ENCODE measurements at regions not wholly inside any gene's neighbourhood (a gene's known extent, or its start where the extent isn't known, plus 50 kb on each side); places are given as distances from the start of the nearest gene placed in this dataset.

DNA sequence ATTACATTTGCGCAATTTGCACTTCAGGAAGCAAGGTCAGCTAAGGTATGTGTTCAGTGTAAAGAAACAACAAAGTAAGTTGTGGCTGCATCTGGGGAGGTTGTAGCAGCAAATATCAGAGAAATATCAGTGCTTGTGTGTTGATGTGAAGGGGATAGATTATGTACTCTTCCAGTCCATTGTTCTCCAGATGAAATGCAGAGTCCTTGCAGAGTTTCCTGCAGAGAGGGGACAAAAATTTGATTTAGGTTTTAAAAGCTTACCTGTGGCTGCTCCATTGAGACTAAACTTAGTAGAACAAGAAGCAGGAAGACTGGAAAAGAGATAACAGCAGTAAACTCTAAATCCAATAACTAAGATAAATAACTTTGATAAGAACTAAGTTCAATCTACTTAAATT, 952.2 kb downstream of the CDH18 start:
- 35% methylated on average over 1 of the region's 1 CpG for WGBS (ENCODE audit: low lambda C conversion rate, missing lambda C conversion rate)
- Histone ChIP-seq H3K4me2 (no peak overlapping the region), H3K36me3 (replicated peaks; ENCODE audit: insufficient read depth, low read depth) (no peaks in the 10 kb centered on the region)

DNA sequence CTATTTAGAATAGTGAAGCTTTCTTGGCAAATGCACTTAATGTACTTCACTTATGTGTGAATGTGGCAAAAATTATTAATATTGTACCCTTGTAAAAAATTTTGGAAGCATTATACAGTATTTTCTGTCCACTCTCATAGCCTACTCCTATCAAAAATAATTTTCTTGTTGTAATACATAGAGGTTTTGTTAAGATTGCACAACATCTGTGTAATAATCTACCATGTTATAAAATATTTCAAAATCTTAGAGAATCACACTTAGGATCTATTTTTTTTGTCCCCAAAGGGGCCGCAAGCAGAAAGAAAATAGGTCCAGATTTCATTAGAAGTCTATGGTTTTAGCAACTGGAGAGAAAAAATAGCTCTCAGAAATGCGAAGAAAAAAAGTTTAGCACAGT, 945.9 kb downstream of the CDH18 start:
- no peaks in the 10 kb centered on the region for H4K20me1 ChIP-seq (ENCODE audit: insufficient read depth, poor library complexity, severe bottlenecking)
- no peak for TF ChIP-seq EZH2 (IDR thresholded peaks at IDR 0.05; ENCODE audit: borderline replicate concordance)
- TF ChIP-seq, protein P1, sequence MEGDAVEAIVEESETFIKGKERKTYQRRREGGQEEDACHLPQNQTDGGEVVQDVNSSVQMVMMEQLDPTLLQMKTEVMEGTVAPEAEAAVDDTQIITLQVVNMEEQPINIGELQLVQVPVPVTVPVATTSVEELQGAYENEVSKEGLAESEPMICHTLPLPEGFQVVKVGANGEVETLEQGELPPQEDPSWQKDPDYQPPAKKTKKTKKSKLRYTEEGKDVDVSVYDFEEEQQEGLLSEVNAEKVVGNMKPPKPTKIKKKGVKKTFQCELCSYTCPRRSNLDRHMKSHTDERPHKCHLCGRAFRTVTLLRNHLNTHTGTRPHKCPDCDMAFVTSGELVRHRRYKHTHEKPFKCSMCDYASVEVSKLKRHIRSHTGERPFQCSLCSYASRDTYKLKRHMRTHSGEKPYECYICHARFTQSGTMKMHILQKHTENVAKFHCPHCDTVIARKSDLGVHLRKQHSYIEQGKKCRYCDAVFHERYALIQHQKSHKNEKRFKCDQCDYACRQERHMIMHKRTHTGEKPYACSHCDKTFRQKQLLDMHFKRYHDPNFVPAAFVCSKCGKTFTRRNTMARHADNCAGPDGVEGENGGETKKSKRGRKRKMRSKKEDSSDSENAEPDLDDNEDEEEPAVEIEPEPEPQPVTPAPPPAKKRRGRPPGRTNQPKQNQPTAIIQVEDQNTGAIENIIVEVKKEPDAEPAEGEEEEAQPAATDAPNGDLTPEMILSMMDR (IDR thresholded peaks at IDR 0.05; ENCODE audit: poor library complexity) = no peak
- TF ChIP-seq EZH2phosphoT487 (IDR thresholded peaks at IDR 0.05; ENCODE audit: low read depth, severe bottlenecking, unreplicated experiment) = no peak
- no peak overlapping the region for H3K27ac ChIP-seq
- no peaks in the 10 kb centered on the region for H3K79me2 ChIP-seq
- 93% methylated on average over 2 of the region's 2 CpGs for WGBS (ENCODE audit: low lambda C conversion rate, missing lambda C conversion rate)
- H3K9me3 ChIP-seq (ENCODE audit: low read depth) = no peaks in the 10 kb centered on the region
- no peak overlapping the region for H3K4me3 ChIP-seq
- H3K9me2 ChIP-seq (replicated peaks; ENCODE audit: insufficient read depth) = no peaks in the 10 kb centered on the region
- no peaks in the 10 kb centered on the region for H3K27me3 ChIP-seq
- DNase-seq (ENCODE audit: low spot score) = no peak
- no peak overlapping the region for H2AFZ ChIP-seq
- H3K36me3 ChIP-seq (replicated peaks; ENCODE audit: insufficient read depth, low read depth) = no peaks in the 10 kb centered on the region
- no peaks in the 10 kb centered on the region for H3K4me1 ChIP-seq (ENCODE audit: insufficient read depth)
- H3K4me2 ChIP-seq = no peak overlapping the region

More for the DNA sequence above, 952.2 kb downstream of the CDH18 start:
- DNase-seq (ENCODE audit: low spot score) = no peak
- H3K9me3 ChIP-seq (ENCODE audit: low read depth) = no peaks in the 10 kb centered on the region
- H3K27me3 ChIP-seq = no peaks in the 10 kb centered on the region
- TF ChIP-seq EZH2phosphoT487 (IDR thresholded peaks at IDR 0.05; ENCODE audit: low read depth, severe bottlenecking, unreplicated experiment) (no peak), EZH2 (IDR thresholded peaks at IDR 0.05; ENCODE audit: borderline replicate concordance) (no peak)
- TF ChIP-seq, protein P1 (IDR thresholded peaks at IDR 0.05; ENCODE audit: poor library complexity) = no peak
- H4K20me1 ChIP-seq (ENCODE audit: insufficient read depth, poor library complexity, severe bottlenecking) = no peaks in the 10 kb centered on the region
- H3K27ac ChIP-seq = no peak overlapping the region
- no peaks in the 10 kb centered on the region for H3K9me2 ChIP-seq (replicated peaks; ENCODE audit: insufficient read depth)
- no peaks in the 10 kb centered on the region for H3K79me2 ChIP-seq
- no peak overlapping the region for H2AFZ ChIP-seq
- peaks cover 4% of the 10 kb centered on the region for H3K4me1 ChIP-seq (ENCODE audit: insufficient read depth)
- no peak overlapping the region for H3K4me3 ChIP-seq

DNA sequence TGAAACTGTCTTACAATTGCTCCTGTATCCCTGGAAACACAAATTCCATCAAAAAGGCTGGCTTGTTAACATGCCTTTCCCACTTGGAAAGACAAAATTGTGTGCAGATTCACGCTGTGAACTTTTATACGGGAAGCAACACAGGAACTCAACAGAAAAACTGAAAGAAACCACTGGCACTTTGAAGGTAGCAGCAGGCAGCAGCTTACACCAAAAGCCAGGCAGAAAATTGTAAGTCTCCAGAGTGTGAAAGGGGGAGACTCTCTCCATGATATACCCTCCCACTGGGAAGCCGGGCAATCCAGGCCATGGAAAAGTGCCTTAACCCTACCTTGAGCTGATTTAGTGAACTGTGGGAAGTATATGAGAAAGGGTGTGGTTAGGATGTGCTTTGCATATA, 943.7 kb downstream of the CDH18 start:
- no peak overlapping the region for H2AFZ ChIP-seq
- TF ChIP-seq EZH2 (IDR thresholded peaks at IDR 0.05; ENCODE audit: borderline replicate concordance) (no peak), EZH2phosphoT487 (IDR thresholded peaks at IDR 0.05; ENCODE audit: low read depth, severe bottlenecking, unreplicated experiment) (no peak)
- TF ChIP-seq, protein P1 (IDR thresholded peaks at IDR 0.05; ENCODE audit: poor library complexity) = no peak
- no peaks in the 10 kb centered on the region for H3K9me2 ChIP-seq (replicated peaks; ENCODE audit: insufficient read depth)
- H3K27ac ChIP-seq = no peak overlapping the region
- no peaks in the 10 kb centered on the region for H4K20me1 ChIP-seq (ENCODE audit: insufficient read depth, poor library complexity, severe bottlenecking)
- no peaks in the 10 kb centered on the region for H3K4me1 ChIP-seq (ENCODE audit: insufficient read depth)
- H3K9me3 ChIP-seq (ENCODE audit: low read depth) = no peaks in the 10 kb centered on the region
- no peaks in the 10 kb centered on the region for H3K27me3 ChIP-seq
- no peak overlapping the region for H3K4me3 ChIP-seq
- 80% methylated on average over 3 of the region's 3 CpGs for WGBS (ENCODE audit: low lambda C conversion rate, missing lambda C conversion rate)
- DNase-seq (ENCODE audit: low spot score) = no peak
- no peaks in the 10 kb centered on the region for H3K79me2 ChIP-seq
- no peak overlapping the region for H3K4me2 ChIP-seq
- no peaks in the 10 kb centered on the region for H3K36me3 ChIP-seq (replicated peaks; ENCODE audit: insufficient read depth, low read depth)
